CD14-positive monocyte (primary cell): ENCODE measurements at regions not wholly inside any gene's neighbourhood (a gene's known extent, or its start where the extent isn't known, plus 50 kb on each side); places are given as distances from the start of the nearest gene placed in this dataset.
A peak's percentile ranks its signal among the peaks of the same experiment; 100 is the strongest.

Experiments used
- DNase-seq, 3 donors: peaks; one replicate each; pipeline ENCODE4 v3.0.0-alpha.2; 2011 to 2022
- H2AFZ ChIP-seq: 2 replicates; pipeline ENCODE4 v1.6.0; 2012; ENCODE audit warnings: mild to moderate bottlenecking, low read depth, low read length, inconsistent platforms; ENCODE audit not compliant: insufficient read depth, poor library complexity, severe bottlenecking
- H3K27ac ChIP-seq, 2 donors: 1 replicate in 1 of 2; 2 replicates in 1 of 2; pipeline ENCODE4 v1.5.1; 2012 to 2013; ENCODE audit warnings: low read length in 2 of 2, control low read depth in 1 of 2, inconsistent platforms in 1 of 2, low read depth in 1 of 2, mild to moderate bottlenecking in 1 of 2
- H3K27me3 ChIP-seq, 2 donors: one replicate each; pipeline versions ENCODE4 v1.6.0 to v1.6.1; 2011 to 2013; ENCODE audit warnings: low read length in 2 of 2; ENCODE audit not compliant: control insufficient read depth in 2 of 2, insufficient read depth in 2 of 2
- H3K36me3 ChIP-seq, 2 donors: replicated peaks in 1 of 2; 1 replicate in 1 of 2; 2 replicates in 1 of 2; pipeline versions ENCODE4 v1.5.1 to v1.6.1; 2012 to 2013; ENCODE audit warnings: low read length in 2 of 2, control low read depth in 1 of 2, inconsistent platforms in 1 of 2, mild to moderate bottlenecking in 1 of 2; ENCODE audit not compliant: insufficient read depth in 2 of 2, control insufficient read depth in 1 of 2
- H3K4me1 ChIP-seq, 2 donors: 1 replicate in 1 of 2; 2 replicates in 1 of 2; pipeline versions ENCODE4 v1.5.1 to v1.6.1; 2012 to 2013; ENCODE audit warnings: low read length in 2 of 2, control low read depth in 1 of 2, inconsistent platforms in 1 of 2, mild to moderate bottlenecking in 1 of 2, moderate library complexity in 1 of 2; ENCODE audit not compliant: insufficient read depth in 2 of 2, control insufficient read depth in 1 of 2
- H3K4me2 ChIP-seq: replicated peaks from 2 replicates; pipeline ENCODE3; 2012; ENCODE audit warnings: low read length, moderate library complexity, mild to moderate bottlenecking; ENCODE audit not compliant: poor library complexity, severe bottlenecking; ENCODE audit errors: extremely low read depth
- H3K4me3 ChIP-seq, 3 experiments: fragments of 200-600 bp in 1 of 3; sonication (generic) in 1 of 3; replicated peaks in 1 of 3; 1 replicate in 2 of 3; 2 replicates in 1 of 3; pipeline ENCODE4 v1.5.1; 2011 to 2013; ENCODE audit warnings: low read length in 3 of 3, mild to moderate bottlenecking in 3 of 3, control low read depth in 2 of 3, low read depth in 2 of 3, inconsistent platforms in 1 of 3, moderate library complexity in 1 of 3
- H3K79me2 ChIP-seq: 2 replicates; pipeline ENCODE4 v1.6.0; 2012; ENCODE audit warnings: mild to moderate bottlenecking, control low read depth, inconsistent platforms, low read length, moderate library complexity; ENCODE audit not compliant: insufficient read depth
- H3K9ac ChIP-seq: 2 replicates; pipeline ENCODE4 v1.6.0; 2017; ENCODE audit warnings: low read length, mild to moderate bottlenecking; ENCODE audit not compliant: insufficient read depth, poor library complexity, severe bottlenecking
- H3K9me3 ChIP-seq, 2 donors: replicated peaks in 1 of 2; 1 replicate in 1 of 2; 2 replicates in 1 of 2; pipeline versions ENCODE4 v1.5.1 to v1.6.1; 2012 to 2013; ENCODE audit warnings: low read length in 2 of 2, control low read depth in 1 of 2; ENCODE audit not compliant: control insufficient read depth in 1 of 2, insufficient read depth in 1 of 2
- H4K20me1 ChIP-seq: 2 replicates; pipeline ENCODE4 v1.6.0; 2012; ENCODE audit warnings: mild to moderate bottlenecking, low read length, control low read depth, moderate library complexity; ENCODE audit not compliant: insufficient read depth
- H3K27ac Mint-ChIP-seq, 7 donors: one replicate each; pipeline ENCODE4 v1.8.0; 2020; ENCODE audit warnings: mild to moderate bottlenecking in 7 of 7, mixed read lengths in 7 of 7, moderate library complexity in 6 of 7, inconsistent platforms in 2 of 7
- H3K27me3 Mint-ChIP-seq, 3 donors: one replicate each; pipeline ENCODE4 v1.8.0; 2021 to 2022; ENCODE audit warnings: low read depth in 3 of 3, mild to moderate bottlenecking in 3 of 3, mixed read lengths in 3 of 3, moderate library complexity in 3 of 3, inconsistent platforms in 1 of 3
- H3K36me3 Mint-ChIP-seq, 2 donors: one replicate each; pipeline ENCODE4 v1.8.0; 2020; ENCODE audit warnings: mixed read lengths in 2 of 2, inconsistent platforms in 1 of 2, mild to moderate bottlenecking in 1 of 2
- H3K4me1 Mint-ChIP-seq: one replicate; pipeline ENCODE4 v1.8.0; 2020; ENCODE audit warnings: mild to moderate bottlenecking, mixed read lengths
- H3K4me3 Mint-ChIP-seq, 2 donors: one replicate each; pipeline ENCODE4 v1.8.0; 2020; ENCODE audit warnings: mild to moderate bottlenecking in 2 of 2, mixed read lengths in 2 of 2, moderate library complexity in 1 of 2
- H3K9me3 Mint-ChIP-seq, 7 donors: one replicate each; pipeline ENCODE4 v1.8.0; 2020 to 2022; ENCODE audit warnings: mixed read lengths in 7 of 7, mild to moderate bottlenecking in 6 of 7, moderate library complexity in 6 of 7, inconsistent platforms in 2 of 7
- CTCF ChIP-seq: fragments of 200-600 bp; IDR thresholded peaks from one replicate; pipeline ENCODE4 v1.8.0; 2022; ENCODE audit warnings: antibody characterized with exemption, mild to moderate bottlenecking
- WGBS: methylation state at CpG from one replicate; pipeline ENCODE4 v1.1.5; 2013; ENCODE audit warnings: missing lambda C conversion rate; ENCODE audit not compliant: insufficient coverage; 5-methylcytosine and 5-hydroxymethylcytosine counted together
- intact Hi-C, 2 donors: fragments of 100-400 bp; cut with micrococcal nuclease; formaldehyde crosslinking; loops; one replicate each; pipeline versions ENCODE4 v1.15.0 to v1.15.1; 2023

DNA sequence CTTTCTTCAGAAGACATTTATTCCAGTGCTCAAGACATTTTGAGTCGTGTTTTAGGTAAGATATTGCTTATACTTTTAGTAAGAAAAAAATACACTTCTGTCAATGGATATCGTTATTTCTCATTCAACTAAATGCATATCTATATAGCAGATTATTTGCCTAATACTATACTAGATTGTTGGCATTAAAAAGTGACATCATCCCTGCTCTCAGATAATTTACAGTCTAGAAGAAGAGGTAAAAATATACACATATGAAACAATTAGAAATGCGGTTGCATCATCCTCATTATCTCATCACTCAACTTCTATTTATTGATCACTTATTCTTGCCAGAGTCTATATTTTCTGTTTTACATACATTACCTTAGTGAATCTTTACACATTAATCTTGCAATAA, 367.7 kb downstream of the ADGRL2 start:
- Histone ChIP-seq H3K79me2 (no peaks in the 10 kb centered on the region), H3K9me3 (peaks cover 4 to 7% of the 10 kb centered on the region in 2 donors), H3K4me1 (no peaks in the 10 kb centered on the region), H3K27me3 (no peaks in the 10 kb centered on the region), H2AFZ (no peak overlapping the region), H4K20me1 (no peaks in the 10 kb centered on the region), H3K27ac (no peak overlapping the region), H3K36me3 (no peaks in the 10 kb centered on the region), H3K9ac (no peak overlapping the region), H3K4me2 (no peak overlapping the region), H3K4me3 (no peak overlapping the region)
- Mint-ChIP-seq H3K27ac (no peak overlapping the region), H3K4me1 (no peaks in the 10 kb centered on the region), H3K36me3 (no peaks in the 10 kb centered on the region), H3K4me3 (no peak overlapping the region), H3K27me3 (no peaks in the 10 kb centered on the region), H3K9me3 (peaks cover 0 to 8% (median 2%) of the 10 kb centered on the region in 7 donors)
- intact Hi-C loops = no loop called here
- no CpG with 5 or more reads among the region's 3 CpGs for WGBS
- no peak for DNase-seq
- TF ChIP-seq CTCF = no peak

GRCh38 chr1:82165304-82165703, 364.6 kb downstream of the ADGRL2 start:
- H3K9ac ChIP-seq = no peak overlapping the region
- no peaks in the 10 kb centered on the region for H3K27me3 ChIP-seq
- TF ChIP-seq CTCF = no peak
- no peaks in the 10 kb centered on the region for H3K27me3 Mint-ChIP-seq
- H3K4me1 ChIP-seq = peaks cover 0 to 9% of the 10 kb centered on the region in 2 donors
- peaks cover 0 to 3% (median 0%) of the 10 kb centered on the region in 7 donors for H3K9me3 Mint-ChIP-seq
- H3K9me3 ChIP-seq = no peaks in the 10 kb centered on the region
- H2AFZ ChIP-seq = no peak overlapping the region
- intact Hi-C loops = no loop called here
- no peaks in the 10 kb centered on the region for H3K79me2 ChIP-seq
- H4K20me1 ChIP-seq = no peaks in the 10 kb centered on the region
- no peak overlapping the region for H3K4me3 Mint-ChIP-seq
- H3K36me3 ChIP-seq = no peaks in the 10 kb centered on the region
- no peaks in the 10 kb centered on the region for H3K36me3 Mint-ChIP-seq
- no peak overlapping the region for H3K4me2 ChIP-seq
- peak overlapping the region in 1 of 7 donors; percentile 24 for H3K27ac Mint-ChIP-seq
- no peak overlapping the region for H3K4me3 ChIP-seq
- DNase-seq = no peak
- no peak overlapping the region for H3K27ac ChIP-seq
- peaks cover 20% of the 10 kb centered on the region for H3K4me1 Mint-ChIP-seq
- WGBS = no CpG with 5 or more reads among the region's 3 CpGs
